ENCODE measurements at regions not wholly inside any gene's neighbourhood (a gene's known extent, or its start where the extent isn't known, plus 50 kb on each side); places are given as distances from the start of the nearest gene placed in this dataset.
A peak's percentile ranks its signal among the peaks of the same experiment; 100 is the strongest.

GRCh38 chr9:2465516-2465915 is 156.1 kb upstream of the VLDLR start:
- no peak for DNase-seq

GRCh38 chr9:2465921-2466460 is 155.6 kb upstream of the VLDLR start:
- DNase-seq: no peak

GRCh38 chr9:2466703-2467102 is 154.9 kb upstream of the VLDLR start:
- no peak for DNase-seq

- peak; percentile 26 for DNase-seq
These were observed 151.8 kb upstream of the VLDLR start for GRCh38 chr9:2469681-2470221.

GRCh38 chr9:2473681-2474080 is 147.9 kb upstream of the VLDLR start:
- DNase-seq: no peak

GRCh38 chr9:2477755-2478154 is 143.8 kb upstream of the VLDLR start:
- no peak for DNase-seq

GRCh38 chr9:2478421-2478820 is 143.2 kb upstream of the VLDLR start:
- DNase-seq: no peak

- no peak for DNase-seq
These were observed 142.5 kb upstream of the VLDLR start for GRCh38 chr9:2479056-2479565.

- no peak for DNase-seq
These were observed 141.2 kb upstream of the VLDLR start for GRCh38 chr9:2480255-2480837.

- DNase-seq: no peak
These were observed 140.4 kb upstream of the VLDLR start for GRCh38 chr9:2481216-2481615.

- DNase-seq: no peak
These were observed 134.6 kb upstream of the VLDLR start for GRCh38 chr9:2486988-2487387.

- no peak for DNase-seq
These were observed 131.7 kb upstream of the VLDLR start for GRCh38 chr9:2489838-2490314.

- DNase-seq: no peak
These were observed 129.4 kb upstream of the VLDLR start for GRCh38 chr9:2492161-2492560.

- DNase-seq: no peak
These were observed 128.5 kb upstream of the VLDLR start for GRCh38 chr9:2493109-2493508.

GRCh38 chr9:2493529-2493928 is 128.1 kb upstream of the VLDLR start:
- no peak for DNase-seq

- DNase-seq: no peak
These were observed 127.0 kb upstream of the VLDLR start for GRCh38 chr9:2494562-2494961.

- DNase-seq: no peak
These were observed 126.2 kb upstream of the VLDLR start for GRCh38 chr9:2495221-2496005.

- no peak for DNase-seq
These were observed 125.4 kb upstream of the VLDLR start for GRCh38 chr9:2496169-2496568.

- DNase-seq: no peak
These were observed 124.7 kb upstream of the VLDLR start for GRCh38 chr9:2496934-2497333.

GRCh38 chr9:2497666-2498400 is 123.8 kb upstream of the VLDLR start:
- no peak for DNase-seq

GRCh38 chr9:2502210-2502609 is 119.4 kb upstream of the VLDLR start:
- DNase-seq: no peak

GRCh38 chr9:2502760-2503159 is 118.8 kb upstream of the VLDLR start:
- DNase-seq: no peak

- no peak for DNase-seq
These were observed 115.3 kb upstream of the VLDLR start for GRCh38 chr9:2506321-2506720.

Data from hematopoietic multipotent progenitor cell treated with erythropoietin and hydrocortisone succinate and interleukin-3 and kit ligand, for 8 days (in vitro differentiated cells).